GM12892 (cell line): ENCODE measurements at regions not wholly inside any gene's neighbourhood (a gene's known extent, or its start where the extent isn't known, plus 50 kb on each side); places are given as distances from the start of the nearest gene placed in this dataset.

Experiments used
- POLR2A ChIP-seq: IDR thresholded peaks from 2 replicates; pipeline ENCODE4 v1.6.1; 2011; ENCODE audit warnings: low read depth, low read length, control low read depth
- POLR2AphosphoS5 ChIP-seq: IDR thresholded peaks from 2 replicates; pipeline ENCODE4 v1.6.1; 2011; ENCODE audit warnings: low read depth, low read length, control low read depth
- TAF1 ChIP-seq: IDR thresholded peaks from 2 replicates; pipeline ENCODE4 v1.6.1; 2011; ENCODE audit warnings: low read depth, mild to moderate bottlenecking, control low read depth, low read length, borderline replicate concordance

DNA sequence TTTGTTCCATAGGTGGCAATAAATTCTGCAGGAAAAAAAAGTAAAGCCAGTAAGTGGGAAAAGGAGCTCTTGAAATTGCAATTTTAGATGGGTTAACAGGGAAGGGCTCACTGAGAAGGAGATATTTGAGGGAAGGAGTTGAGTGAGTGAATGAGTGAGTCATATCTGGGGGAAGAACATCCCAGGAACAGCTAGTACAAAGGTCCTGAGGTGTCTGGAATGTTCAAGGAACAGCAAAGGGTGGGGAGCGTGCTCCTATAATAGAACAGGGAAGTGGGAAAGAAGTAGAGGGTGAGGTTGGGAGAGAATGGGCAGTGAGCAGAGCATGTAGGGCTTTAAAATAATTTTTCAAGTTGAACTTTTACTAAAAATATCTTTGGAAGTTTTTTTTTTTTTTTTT, 68.0 kb upstream of the PSME4 start:
- TF ChIP-seq POLR2A (no peak), TAF1 (no peak), POLR2AphosphoS5 (no peak)
